Heart left ventricle (tissue), 16 donors: ENCODE measurements at regions not wholly inside any gene's neighbourhood (a gene's known extent, or its start where the extent isn't known, plus 50 kb on each side); places are given as distances from the start of the nearest gene placed in this dataset.

ENCODE experiments used
- ATAC-seq, 4 donors: fragments of 200-7000 bp; cut with Tn5 transposase; one replicate each; pipeline ENCODE4 v1.9.1; 2020 to 2022; ENCODE audit warnings: moderate library complexity in 4 of 4, mild to moderate bottlenecking in 3 of 4, moderate number of reproducible peaks in 1 of 4
- DNase-seq, 5 donors: peaks; one replicate each; pipeline ENCODE4 v3.0.0-alpha.2; 2020
- H3K27ac ChIP-seq, 12 donors: fragments of 200-600 bp; sonication (generic) in 4 of 12; one replicate each; pipeline versions ENCODE4 v1.5.0 to v1.8.0; 2016 to 2022; ENCODE audit warnings: mild to moderate bottlenecking in 2 of 12
- H3K27me3 ChIP-seq, 9 donors: fragments of 200-600 bp; sonication (generic) in 2 of 9; one replicate each; pipeline versions ENCODE4 v1.5.1 to v1.8.0; 2016 to 2022; ENCODE audit warnings: mild to moderate bottlenecking in 3 of 9
- H3K36me3 ChIP-seq, 9 donors: fragments of 200-600 bp; sonication (generic) in 2 of 9; one replicate each; pipeline versions ENCODE4 v1.5.0 to v1.8.0; 2018 to 2022; ENCODE audit warnings: mild to moderate bottlenecking in 2 of 9
- H3K4me1 ChIP-seq, 12 donors: fragments of 200-600 bp; sonication (generic) in 4 of 12; one replicate each; pipeline versions ENCODE4 v1.5.0 to v1.8.0; 2016 to 2022; ENCODE audit warnings: mild to moderate bottlenecking in 3 of 12
- H3K4me3 ChIP-seq, 12 donors: fragments of 200-600 bp; sonication (generic) in 4 of 12; one replicate each; pipeline versions ENCODE4 v1.5.0 to v1.8.0; 2017 to 2022; ENCODE audit warnings: mild to moderate bottlenecking in 9 of 12, moderate library complexity in 4 of 12
- H3K9me3 ChIP-seq, 12 donors: fragments of 200-600 bp; sonication (generic) in 4 of 12; one replicate each; pipeline versions ENCODE4 v1.5.0 to v1.8.0; 2016 to 2022; ENCODE audit warnings: mild to moderate bottlenecking in 1 of 12
- CTCF ChIP-seq, 12 donors: fragments of 200-600 bp; sonication (generic) in 4 of 12; IDR thresholded peaks; one replicate each; pipeline versions ENCODE4 v1.5.0 to v1.8.0; 2018 to 2022; ENCODE audit warnings: antibody characterized with exemption in 12 of 12, mild to moderate bottlenecking in 5 of 12
- POLR2A ChIP-seq, 2 donors: fragments of 450-650 bp; IDR thresholded peaks; one replicate each; pipeline ENCODE4 v1.6.1; 2017; ENCODE audit warnings: antibody characterized with exemption in 2 of 2, mild to moderate bottlenecking in 2 of 2, moderate library complexity in 2 of 2
- WGBS, 4 donors: extraction: QIAGEN DNeasy Blood & Tissue Kit in 2 of 4; methylation state at CpG; one replicate each; pipeline versions ENCODE4 v1.1.5 to v1.1.7; 2013 to 2018; 5-methylcytosine and 5-hydroxymethylcytosine counted together
- intact Hi-C, 10 donors: fragments of 100-400 bp; cut with DNase I; formaldehyde crosslinking; loops; one replicate each; pipeline versions ENCODE4 v1.11.1 to v1.14.2; 2022
- donor health status: ischemic (EF 13 %, LVEDD 7.1; RV severe dilation, severe dysfunction).
- donor health status: healthy with polysubstance abuse.
- donor health status: DM: no; HTN: yes; CAD: no.
- donor health status: DM: no; HTN: no; CAD: no.
- donor health status: ischemic (EF 25% LVEDD 6.9; RV normal size, moderate dysfunction).
- donor health status: ischemic (EF 25% LVEDD 5.7; RV mildly dilated, moderate dysfunction).
- donor health status: healthy.
- donor health status: DM: yes; HTN: yes; CAD: no.
- donor health status: ischemic (EF 35%, LVEDD 5.7; RV mildly dilated, moderate dysfunction).
- donor health status: nonischemic (EF 11% LVEDD 7.7; RV severe dilation, severe dysfunction).
- donor health status: DM: yes; HTN: yes; CAD: no.
- donor health status: PGD.
- donor health status: ischemic (EF 29% LVEDD 5.4; RV normal size, mild dysfunction).
- donor health status: nonischemic (EF 23%, LVEDD 6.1; RV moderate dilation, normal function).

GRCh38 chr14:25436906-25437305 is 387.0 kb upstream of the STXBP6 start:
- no peaks in the 10 kb centered on the region for H3K36me3 ChIP-seq
- no peak for DNase-seq
- TF ChIP-seq POLR2A (IDR thresholded peaks at IDR 0.05) (no peak), CTCF (IDR thresholded peaks at IDR 0.05) (no peak)
- H3K27me3 ChIP-seq, result no peaks in the 10 kb centered on the region
- intact Hi-C loops, result no loop called here
- peaks cover 0 to 25% (median 0%) of the 10 kb centered on the region in 12 donors for H3K9me3 ChIP-seq
- H3K4me1 ChIP-seq, result no peaks in the 10 kb centered on the region
- H3K27ac ChIP-seq, result no peak overlapping the region
- no peak for ATAC-seq
- no peak overlapping the region for H3K4me3 ChIP-seq

- 67 to 70% (median 69%) methylated on average over 2 of the region's 2 CpGs for WGBS, 4 donors
- ATAC-seq (no peak), DNase-seq (no peak)
- peaks cover 0 to 25% (median 0%) of the 10 kb centered on the region in 12 donors for H3K9me3 ChIP-seq
- no peak for TF ChIP-seq CTCF (IDR thresholded peaks at IDR 0.05)
- no peak for TF ChIP-seq POLR2A (IDR thresholded peaks at IDR 0.05)
- intact Hi-C loops, result no loop called here
- H3K4me1 ChIP-seq, result no peaks in the 10 kb centered on the region
- H3K4me3 ChIP-seq, result no peak overlapping the region
- H3K36me3 ChIP-seq, result no peaks in the 10 kb centered on the region
- H3K27me3 ChIP-seq, result no peaks in the 10 kb centered on the region
- H3K27ac ChIP-seq, result no peak overlapping the region
Observed at GRCh38 chr14:25436288-25436875, 386.4 kb upstream of the STXBP6 start.

GRCh38 chr14:25431211-25432076 is 381.5 kb upstream of the STXBP6 start:
- 80 to 85% (median 83%) methylated on average over 21 of the region's 21 CpGs for WGBS, 4 donors
- Histone ChIP-seq H3K9me3 (peaks cover 0 to 25% (median 0%) of the 10 kb centered on the region in 12 donors), H3K27ac (no peak overlapping the region), H3K27me3 (no peaks in the 10 kb centered on the region), H3K4me1 (no peaks in the 10 kb centered on the region), H3K4me3 (no peak overlapping the region), H3K36me3 (no peaks in the 10 kb centered on the region)
- ATAC-seq (no peak), DNase-seq (no peak)
- TF ChIP-seq POLR2A (IDR thresholded peaks at IDR 0.05), result no peak
- TF ChIP-seq CTCF (IDR thresholded peaks at IDR 0.05), result no peak
- intact Hi-C loops, result no loop called here

GRCh38 chr14:25430808-25431207 is 380.9 kb upstream of the STXBP6 start:
- no peak for DNase-seq
- H3K27me3 ChIP-seq, result no peaks in the 10 kb centered on the region
- H3K4me3 ChIP-seq, result no peak overlapping the region
- intact Hi-C loops, result no loop called here
- no peak overlapping the region for H3K27ac ChIP-seq
- TF ChIP-seq POLR2A (IDR thresholded peaks at IDR 0.05) (no peak), CTCF (IDR thresholded peaks at IDR 0.05) (no peak)
- ATAC-seq, result no peak
- H3K9me3 ChIP-seq, result peaks cover 0 to 25% (median 0%) of the 10 kb centered on the region in 12 donors
- H3K4me1 ChIP-seq, result no peaks in the 10 kb centered on the region
- H3K36me3 ChIP-seq, result no peaks in the 10 kb centered on the region
- WGBS, 4 donors, result 88 to 95% (median 93%) methylated on average over 12 of the region's 12 CpGs
